C1 segment of cervical spinal cord (tissue), 14 donors: ENCODE measurements at regions not wholly inside any gene's neighbourhood (a gene's known extent, or its start where the extent isn't known, plus 50 kb on each side); places are given as distances from the start of the nearest gene placed in this dataset.
"Not testable (repeated sequence)": the region's sequence is repeated elsewhere in the genome, so short reads cannot be mapped to it uniquely, and the experiment has no call there.

Experiments used
- DNase-seq, 14 donors: peaks; one replicate each; lab custom pipeline; 2025; lab: John Stamatoyannopoulos, UW

DNA sequence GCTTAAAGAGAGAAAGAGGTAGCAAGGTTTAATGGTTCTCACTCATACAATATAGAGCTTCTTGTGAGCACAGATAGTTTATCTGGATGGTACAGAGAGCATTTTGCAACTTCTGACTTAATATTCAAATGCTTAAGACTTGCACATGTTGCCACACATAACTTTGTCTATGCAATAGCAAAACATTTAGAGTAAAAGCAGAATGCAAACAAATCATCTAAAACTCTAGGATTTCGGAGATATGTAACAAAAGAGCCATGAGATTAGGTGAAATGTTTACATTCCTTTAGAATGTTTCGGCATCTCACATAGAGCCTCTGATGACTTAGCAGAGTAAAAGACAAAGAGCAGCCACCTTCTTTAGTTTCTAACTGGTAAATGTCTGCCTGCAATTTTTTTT lies 717.1 kb upstream of the LRRN3 start:
- no peak for DNase-seq

DNA sequence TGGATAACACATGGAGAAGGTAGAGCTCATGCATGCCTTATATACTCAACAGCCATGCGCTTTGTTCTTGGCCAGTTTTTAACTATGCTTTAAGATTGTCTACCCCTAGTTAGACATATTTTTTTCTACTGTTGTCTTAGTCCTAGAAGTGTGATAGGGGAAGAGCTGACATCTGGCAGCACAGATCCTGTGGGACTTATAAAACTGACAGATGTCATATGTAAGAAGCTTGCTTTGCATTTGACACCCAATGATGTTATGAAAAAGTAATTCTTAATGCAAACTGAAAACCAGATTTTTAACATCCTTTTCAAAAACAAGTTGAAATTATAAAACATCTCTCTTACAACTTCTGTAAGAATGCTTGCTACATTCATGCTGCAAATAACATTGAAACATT lies 715.9 kb upstream of the LRRN3 start:
- no peak for DNase-seq

- no peak for DNase-seq
These were observed 708.2 kb upstream of the LRRN3 start for GRCh38 chr7:110382736-110383135.

GRCh38 chr7:110386006-110386405 lies 704.9 kb upstream of the LRRN3 start:
- DNase-seq = no peak

GRCh38 chr7:110386913-110387312 lies 704.0 kb upstream of the LRRN3 start:
- no peak for DNase-seq

- no peak for DNase-seq
These were observed 703.2 kb upstream of the LRRN3 start for GRCh38 chr7:110387689-110388088.

- no peak for DNase-seq
These were observed 702.5 kb upstream of the LRRN3 start for GRCh38 chr7:110388457-110388856.

DNA sequence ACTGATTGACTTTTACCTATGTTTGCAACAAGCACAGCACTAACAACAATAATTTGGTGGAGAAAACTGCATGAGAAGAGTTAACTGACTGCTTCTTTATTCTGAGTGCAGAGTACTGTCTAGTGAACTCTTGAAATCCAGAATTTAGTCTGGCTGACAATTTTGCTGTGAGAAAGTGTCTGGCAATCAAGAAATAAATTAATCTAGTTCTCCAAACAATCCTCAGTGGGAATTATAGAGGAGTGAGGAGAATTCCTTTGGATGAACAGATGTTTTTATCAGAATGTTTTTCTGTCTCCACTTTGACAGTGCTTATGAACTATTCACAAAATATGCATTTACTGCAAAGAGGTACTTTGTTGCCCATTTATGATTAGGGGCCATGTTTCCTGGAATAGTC lies 694.9 kb upstream of the LRRN3 start:
- DNase-seq = no peak

DNA sequence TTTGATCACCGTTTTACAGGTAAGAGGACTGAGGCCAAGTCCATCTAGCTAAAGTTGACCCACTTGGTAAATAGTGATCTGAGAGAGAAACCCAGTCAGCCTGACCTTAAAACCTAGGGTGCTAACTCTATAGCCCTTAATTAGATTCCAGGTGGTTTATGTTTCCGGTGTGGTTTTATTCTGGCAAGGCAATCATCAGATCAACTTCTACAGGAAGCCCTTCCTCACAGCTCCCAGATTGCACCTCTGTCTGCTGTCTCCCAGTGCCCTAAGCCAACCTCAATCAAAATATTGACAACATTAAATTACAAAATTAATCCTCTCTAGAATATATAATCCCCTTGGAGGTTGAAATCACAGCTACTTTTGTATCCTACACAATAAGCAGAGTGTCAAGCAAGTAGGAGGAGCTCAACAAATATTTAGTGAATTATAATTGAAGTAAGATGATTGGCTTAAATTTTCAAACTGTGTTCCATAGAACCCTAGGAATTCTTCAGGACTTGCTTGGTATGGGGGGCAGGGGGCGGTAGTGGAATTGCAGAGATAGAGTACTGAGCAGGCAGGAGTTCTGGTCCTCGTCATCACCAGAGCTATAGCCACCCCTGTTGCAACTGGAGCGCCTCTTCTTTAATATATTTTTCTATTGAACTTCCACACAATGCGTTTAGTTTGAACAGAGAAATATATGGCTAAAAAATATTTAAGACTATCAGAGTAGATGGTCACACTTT lies 692.8 kb upstream of the LRRN3 start:
- DNase-seq = no peak

- DNase-seq = no peak
These were observed 691.5 kb upstream of the LRRN3 start for GRCh38 chr7:110399421-110399820.

DNA sequence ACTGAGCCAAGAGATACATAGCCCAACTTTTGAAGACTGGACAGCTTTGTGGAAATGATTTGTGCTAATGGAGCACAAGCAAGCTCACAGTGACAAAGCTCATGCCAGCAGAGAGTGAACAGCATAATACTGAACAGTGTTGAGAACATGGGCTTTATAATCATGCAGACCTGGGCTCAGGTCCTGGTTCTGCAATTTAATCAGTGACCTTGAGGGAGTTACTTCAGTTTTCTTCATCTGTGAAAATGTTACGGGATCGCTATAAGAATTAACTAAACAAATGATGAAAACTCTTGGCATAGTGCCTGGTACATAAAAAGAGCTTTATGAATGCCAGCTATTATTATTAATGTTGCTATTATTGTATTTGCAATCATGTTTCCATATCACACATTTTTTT lies 690.5 kb upstream of the LRRN3 start:
- no peak for DNase-seq

DNA sequence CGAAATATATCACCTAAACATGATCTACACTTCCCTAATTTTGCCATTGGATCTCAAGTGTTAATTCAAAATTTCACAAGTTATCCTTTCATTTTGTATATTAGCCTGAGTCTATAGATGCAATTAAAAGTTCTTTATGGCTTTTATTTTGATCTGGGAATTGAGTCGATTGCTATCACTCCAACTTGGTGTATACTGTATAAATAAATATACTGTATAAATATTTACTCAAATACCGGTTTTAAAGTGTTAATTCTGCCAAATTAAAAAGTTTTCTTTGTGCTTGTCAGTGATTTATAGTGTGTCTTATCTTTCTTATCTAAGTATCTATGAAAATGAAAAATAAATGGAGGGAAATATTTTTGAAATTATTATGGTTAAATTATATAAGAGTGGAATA lies 683.7 kb upstream of the LRRN3 start:
- no peak for DNase-seq

DNA sequence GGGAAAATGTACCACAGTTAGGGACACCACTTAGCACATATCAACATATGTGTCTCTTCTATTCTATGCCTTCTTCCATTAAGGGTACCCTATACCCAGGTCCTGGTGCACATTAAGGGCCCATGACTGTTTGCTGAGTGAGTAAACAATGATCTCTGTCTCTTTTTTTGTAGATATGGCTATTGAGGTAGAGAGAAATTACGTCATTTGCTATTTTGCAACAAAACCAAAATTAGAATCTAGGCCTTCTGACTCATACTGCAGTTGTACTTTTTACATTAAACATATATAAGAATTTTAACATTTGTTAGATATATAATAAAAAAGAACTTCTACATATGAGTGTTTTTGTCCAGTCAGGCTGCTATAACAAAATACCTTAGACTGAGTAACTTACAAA lies 683.2 kb upstream of the LRRN3 start:
- DNase-seq = no peak

GRCh38 chr7:110412614-110413013 lies 678.3 kb upstream of the LRRN3 start:
- no peak for DNase-seq

DNA sequence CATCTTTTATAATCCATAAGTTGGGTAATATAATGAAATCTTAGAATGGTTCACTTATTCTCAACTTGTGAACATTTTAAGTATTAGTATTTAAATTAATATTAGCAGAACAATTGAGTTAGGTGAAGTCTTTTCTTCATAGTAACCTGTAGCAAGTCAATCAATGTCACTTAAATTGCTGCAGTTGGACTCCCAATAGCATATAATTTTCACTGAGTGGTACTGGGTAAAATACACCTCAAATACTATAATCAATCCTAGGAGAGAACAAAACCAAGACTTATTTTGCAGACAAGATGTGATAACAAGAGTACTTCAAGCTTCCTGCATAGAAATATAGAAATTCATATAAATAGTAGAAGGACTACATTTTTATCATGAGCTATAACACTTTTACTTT lies 677.9 kb upstream of the LRRN3 start:
- DNase-seq = no peak

DNA sequence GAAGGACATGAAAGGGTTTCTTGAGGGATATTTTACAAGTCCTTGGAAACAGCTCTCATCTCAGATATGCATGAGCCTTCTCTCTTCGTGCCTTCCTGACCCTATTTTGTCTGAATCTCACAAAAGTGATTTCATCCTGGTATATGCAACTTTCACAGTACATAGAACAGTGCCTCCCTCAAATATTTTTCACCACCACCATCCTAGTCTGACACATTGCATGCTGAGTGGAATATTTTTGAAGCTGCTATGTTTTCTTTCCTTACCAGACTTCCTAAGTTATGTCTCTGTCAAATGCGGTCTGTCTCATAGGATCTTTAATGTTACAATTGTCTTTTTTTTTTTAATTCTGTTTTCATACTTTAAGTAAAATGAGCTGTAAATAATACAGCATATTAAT lies 673.3 kb upstream of the LRRN3 start:
- no peak for DNase-seq

DNA sequence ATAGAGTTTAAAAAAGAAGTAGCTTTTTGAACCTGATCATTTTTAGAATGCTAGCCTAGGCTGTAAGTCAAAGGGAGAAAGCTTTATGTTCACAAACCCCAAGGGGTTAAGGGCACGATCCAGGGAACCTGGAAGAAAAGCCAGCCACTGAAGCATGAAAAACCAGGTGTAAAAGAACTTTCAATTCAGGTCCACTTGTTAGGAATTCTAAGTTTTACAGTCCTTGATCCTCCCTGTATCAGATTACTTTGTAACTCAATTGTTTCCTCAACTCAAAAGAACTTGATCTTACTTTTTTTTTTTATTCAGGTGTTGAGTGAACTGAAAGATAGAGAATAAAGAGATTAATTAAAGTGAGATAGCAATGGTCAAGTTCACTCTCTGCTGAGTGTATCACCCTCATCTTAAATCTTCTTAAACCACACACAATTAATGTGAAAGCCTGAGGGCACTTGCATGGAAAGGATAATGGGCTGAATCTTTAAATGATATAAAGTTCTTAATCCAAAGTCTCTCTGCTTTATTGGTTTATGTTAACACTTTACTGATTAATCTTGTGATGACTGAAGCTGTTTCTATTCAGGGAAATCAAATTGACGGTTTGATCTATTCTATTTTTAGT lies 672.2 kb upstream of the LRRN3 start:
- DNase-seq = no peak

DNA sequence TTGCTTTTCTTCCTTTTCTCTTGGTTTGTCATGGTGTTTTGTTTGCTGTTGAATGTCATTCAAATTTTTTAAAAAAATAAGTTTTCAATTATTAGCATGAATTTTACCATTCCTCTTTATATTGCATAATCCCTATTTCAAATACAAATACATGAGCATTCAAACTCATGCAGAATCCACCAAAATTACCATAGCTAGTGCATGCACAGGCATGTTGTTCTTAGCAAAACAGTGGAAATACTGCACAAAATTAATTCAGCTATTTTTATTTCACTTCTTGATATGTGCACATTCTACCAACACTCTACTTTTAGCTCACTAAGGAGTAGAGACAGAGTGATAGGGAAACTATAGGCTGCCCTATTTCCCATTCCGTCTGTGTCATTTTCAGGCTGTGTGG lies 670.1 kb upstream of the LRRN3 start:
- no peak for DNase-seq

DNA sequence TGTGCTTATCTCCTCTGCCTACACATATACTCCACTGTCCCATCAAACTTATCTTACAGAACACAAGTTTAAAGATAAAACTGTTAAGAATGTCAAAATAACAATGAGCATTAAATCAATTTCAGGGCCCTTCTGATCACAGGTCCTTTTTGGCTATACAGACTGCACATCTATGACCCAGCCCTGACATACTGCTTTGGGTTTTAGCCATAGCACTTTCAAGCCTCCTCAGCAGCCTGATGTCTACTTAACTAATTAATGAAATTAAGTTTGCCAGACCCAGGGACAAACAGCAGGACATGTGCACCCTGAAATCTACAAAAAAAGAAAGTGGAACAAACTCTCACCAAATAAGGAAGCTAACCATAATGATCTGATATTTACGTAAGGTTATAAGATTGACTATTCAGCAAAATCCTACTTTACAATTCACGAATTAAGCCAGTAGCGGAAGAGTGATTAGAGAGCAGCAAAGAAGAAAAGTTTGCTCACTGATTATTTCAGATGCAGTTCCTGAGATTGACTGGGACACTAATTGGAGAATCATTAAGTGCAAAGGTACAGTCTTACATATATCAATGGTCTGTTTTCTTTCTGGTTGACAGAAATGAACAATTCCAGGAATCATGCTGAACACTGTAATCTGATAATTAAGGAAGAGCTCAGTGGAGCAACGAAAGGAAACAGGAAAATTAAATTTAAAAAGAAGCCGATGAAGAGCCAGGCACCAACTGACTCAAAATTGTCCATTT lies 669.3 kb upstream of the LRRN3 start:
- no peak for DNase-seq

- DNase-seq = no peak
These were observed 658.8 kb upstream of the LRRN3 start for GRCh38 chr7:110432061-110432553.

- DNase-seq = not testable (repeated sequence)
These were observed 652.0 kb upstream of the LRRN3 start for GRCh38 chr7:110438926-110439325.

DNA sequence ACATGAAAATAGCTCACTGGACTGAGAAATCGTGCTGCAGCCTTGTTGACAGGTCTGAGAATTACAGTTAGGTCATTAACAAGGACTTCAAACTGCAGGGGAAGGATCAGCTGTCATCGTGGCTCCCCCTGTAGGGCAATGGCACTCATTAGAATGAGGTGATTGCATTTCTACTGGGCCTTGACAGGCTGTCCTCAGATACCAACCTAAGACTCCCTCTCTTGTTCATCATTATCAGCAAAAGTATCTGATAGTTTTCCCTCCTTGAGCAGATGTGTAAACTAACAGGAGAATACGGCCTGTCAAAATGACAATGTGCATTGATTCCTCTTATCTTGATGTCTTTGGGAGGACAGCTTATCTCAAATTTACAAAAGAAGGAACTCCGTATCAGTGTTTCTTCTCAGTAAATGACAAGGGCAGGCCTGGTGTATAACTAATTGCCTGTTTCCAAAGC lies 648.5 kb upstream of the LRRN3 start:
- peak in 1 of 14 donors; percentile 4 for DNase-seq

- DNase-seq = no peak
These were observed 644.3 kb upstream of the LRRN3 start for GRCh38 chr7:110446658-110447057.
